GM10248 (cell line): ENCODE measurements at regions not wholly inside any gene's neighbourhood (a gene's known extent, or its start where the extent isn't known, plus 50 kb on each side); places are given as distances from the start of the nearest gene placed in this dataset.

Experiments
- CTCF ChIA-PET: fragments of 300-600 bp; sonication (Branson Sonifier 250); formaldehyde crosslinking; extraction: SDS; loops from one replicate; lab custom pipeline; 2021; ENCODE audit warnings: antibody characterized with exemption; lab: Yijun Ruan, JAX
- POLR2A ChIA-PET: fragments of 350-650 bp; sonication (Branson Sonifier 250); formaldehyde crosslinking; extraction: SDS; loops from one replicate; lab custom pipeline; 2020; ENCODE audit warnings: antibody characterized with exemption; lab: Yijun Ruan, JAX
- DNase-seq: peaks from one replicate; pipeline ENCODE4 v3.0.0; 2012; ENCODE audit errors: extremely low spot score
- CTCF ChIP-seq: IDR thresholded peaks from 2 replicates; pipeline ENCODE4 v1.5.1; 2012; ENCODE audit warnings: mild to moderate bottlenecking, low read depth; ENCODE audit errors: extremely low read depth, missing control alignments, control extremely low read depth

- ChIA-PET POLR2A (no interaction called here), CTCF (interaction anchor here (1.0 to 2.5 kb wide), 3 partner anchors 14 to 188 kb away, joined by 3 to 8 read pairs (median 4); no protein-coding TSS in a partner anchor)
- TF ChIP-seq CTCF, result no peak
- no peak for DNase-seq
These were observed 100.8 kb upstream of the BMP2K start for GRCh38 chr4:78675325-78675724.

DNA sequence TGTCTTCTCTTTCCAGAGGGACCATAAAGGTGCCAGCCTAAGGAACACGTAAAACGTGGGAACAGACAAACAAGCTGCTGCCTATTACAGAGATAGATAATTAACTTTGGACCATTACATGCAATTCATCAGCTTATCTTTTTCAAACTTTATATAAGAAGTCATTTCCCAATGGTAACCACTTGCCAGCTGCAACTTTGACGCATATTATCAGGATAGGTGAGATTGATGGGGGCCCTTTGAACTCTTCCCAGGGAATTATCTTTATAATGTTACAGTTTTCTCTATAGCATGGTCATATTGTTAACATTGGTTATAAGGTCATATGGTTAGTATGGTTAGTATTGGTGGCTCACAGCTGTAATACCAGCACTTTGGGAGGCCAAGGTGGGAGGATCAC is 94.1 kb upstream of the BMP2K start:
- POLR2A ChIA-PET, result no interaction called here
- CTCF ChIA-PET, result interaction anchor here (1.0 kb wide), 1 partner anchor 11 kb away, joined by 3 read pairs; no protein-coding TSS in a partner anchor

DNA sequence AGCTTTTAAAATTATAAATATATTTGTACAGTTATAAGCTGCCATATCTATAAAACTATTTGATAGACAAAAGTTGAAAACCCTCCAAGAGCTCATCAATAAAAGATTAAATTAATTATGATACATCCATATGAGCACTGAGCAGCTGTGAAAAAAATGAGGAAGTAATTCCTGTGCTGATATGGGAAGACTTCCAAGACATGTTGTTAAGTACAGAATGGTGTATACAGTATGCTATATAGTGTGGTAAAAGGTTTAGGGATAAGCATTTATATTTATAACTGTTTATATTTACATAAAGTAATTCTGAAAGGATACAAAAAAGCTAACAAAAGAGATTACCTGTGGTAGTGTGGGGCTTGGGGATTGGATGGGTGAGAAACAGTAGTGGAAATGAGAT is 92.8 kb upstream of the BMP2K start:
- no peak for TF ChIP-seq CTCF

More for the DNA sequence above, 94.1 kb upstream of the BMP2K start:
- no peak for DNase-seq
- TF ChIP-seq CTCF, result no peak

GRCh38 chr4:78684325-78685079 is 91.6 kb upstream of the BMP2K start:
- CTCF ChIA-PET, result interaction anchor here (0.7 to 2.0 kb wide), 5 partner anchors 8 to 23 kb away, joined by 3 to 7 read pairs (median 5); no protein-coding TSS in a partner anchor
- DNase-seq, result no peak
- POLR2A ChIA-PET, result no interaction called here
- TF ChIP-seq CTCF, result no peak

More for the DNA sequence above, 92.8 kb upstream of the BMP2K start:
- ChIA-PET CTCF (interaction anchor here (0.8 to 1.2 kb wide), 3 partner anchors 12 to 38 kb away, joined by 3 to 4 read pairs (median 3); no protein-coding TSS in a partner anchor), POLR2A (no interaction called here)
- no peak for DNase-seq

DNA sequence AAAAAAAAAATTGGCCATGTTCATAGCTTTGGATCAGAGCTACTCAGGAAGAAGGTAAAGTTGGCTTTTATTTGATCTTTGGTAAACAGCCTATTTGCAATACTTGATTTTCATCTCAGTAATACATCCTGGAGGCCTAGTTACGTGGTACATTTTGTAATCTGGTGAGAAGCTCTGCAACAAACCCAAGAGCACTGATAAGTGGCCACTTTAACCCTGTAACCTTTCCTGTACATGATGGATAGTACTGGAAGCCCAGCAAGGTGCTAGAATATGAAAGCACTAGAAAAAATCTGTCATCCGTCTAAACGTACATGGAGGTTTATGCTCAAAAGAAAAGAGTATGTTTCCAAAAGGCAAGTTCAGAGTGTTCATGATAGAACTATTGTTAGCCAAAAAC is 88.3 kb upstream of the BMP2K start:
- DNase-seq, result no peak
- CTCF ChIA-PET, result no interaction called here
- POLR2A ChIA-PET, result no interaction called here
- no peak for TF ChIP-seq CTCF

DNA sequence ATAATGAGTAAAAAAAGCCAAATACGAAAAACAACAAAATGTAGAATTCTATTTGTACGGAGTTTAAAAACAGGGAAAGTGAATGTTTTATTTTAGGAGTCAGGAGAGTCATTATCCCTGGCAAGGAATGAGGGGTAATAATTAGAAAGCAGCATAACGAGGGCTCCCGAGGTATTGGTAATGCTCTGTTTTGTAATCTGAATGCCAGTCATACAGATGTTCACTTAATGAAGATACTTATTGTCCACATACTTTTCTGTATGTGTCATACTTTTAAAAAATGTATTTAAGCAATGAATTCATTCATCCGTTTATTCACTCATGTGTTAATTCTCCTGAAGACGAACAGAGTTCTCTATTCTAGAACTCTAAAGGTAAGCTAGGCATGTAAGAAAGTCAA is 87.8 kb upstream of the BMP2K start:
- CTCF ChIA-PET, result interaction anchor here (1.0 to 1.5 kb wide), 2 partner anchors 17 to 44 kb away, joined by 3 to 4 read pairs; no protein-coding TSS in a partner anchor

More for the DNA sequence above, 87.8 kb upstream of the BMP2K start:
- TF ChIP-seq CTCF, result no peak
- POLR2A ChIA-PET, result no interaction called here
- DNase-seq, result no peak
